HepG2 (cell line): ENCODE measurements at regions not wholly inside any gene's neighbourhood (a gene's known extent, or its start where the extent isn't known, plus 50 kb on each side); places are given as distances from the start of the nearest gene placed in this dataset.

Experiments
- ATAC-seq: fragments of 200-7000 bp; cut with Tn5 transposase; 3 replicates; pipeline ENCODE4 v1.9.1; 2020; ENCODE audit warnings: mild to moderate bottlenecking, moderate library complexity
- BruUV-seq: library from RNA; stranded (reverse); fragments of 400-500 nt; replicated peaks from 2 replicates; lab custom pipeline; 2021; lab: Mats Ljungman, UMichigan
- CTCF ChIA-PET: fragments of 300-600 bp; formaldehyde crosslinking; extraction: SDS; loops from one replicate; lab custom pipeline; 2021; ENCODE audit warnings: low total read pairs, inconsistent platforms, low intra/inter-chr PET ratio; lab: Yijun Ruan, JAX
- POLR2A ChIA-PET: fragments of 350-600 bp; sonication (Branson Sonifier 250); formaldehyde crosslinking; loops from one replicate; lab custom pipeline; 2020; ENCODE audit warnings: antibody characterized with exemption, inconsistent platforms; lab: Yijun Ruan, JAX
- DNase-seq: peaks from one replicate; pipeline ENCODE4 v3.0.0-alpha.2; 2015; ENCODE audit warnings: low spot score
- FAIRE-seq: peaks from 3 replicates; lab custom pipeline; 2011; peaks lifted over from hg19 to GRCh38; lab: Jason Lieb, UNC
- H2AFZ ChIP-seq: one replicate; pipeline ENCODE4 v1.6.1; 2011; ENCODE audit warnings: low read length, inconsistent platforms
- H3K27ac ChIP-seq: fragments of 300-600 bp; 3 replicates; pipeline ENCODE4 v1.8.0; 2011; ENCODE audit warnings: mixed run types, mild to moderate bottlenecking, mixed read lengths, low read length, inconsistent platforms; ENCODE audit not compliant: insufficient read depth; ENCODE audit errors: extremely low read length
- H3K27me3 ChIP-seq, 2 experiments: fragments of 200-600 bp in 1 of 2; 2 replicates in 1 of 2; 3 replicates in 1 of 2; pipeline versions ENCODE4 v1.6.0 to v1.8.0; 2011; ENCODE audit warnings: low read length in 2 of 2, mild to moderate bottlenecking in 2 of 2, moderate library complexity in 2 of 2, inconsistent platforms in 1 of 2; ENCODE audit not compliant: insufficient read depth in 2 of 2, control insufficient read depth in 1 of 2
- H3K36me3 ChIP-seq, 2 experiments: fragments of 200-600 bp in 1 of 2; replicated peaks in 1 of 2; 2 replicates in 1 of 2; 3 replicates in 1 of 2; pipeline versions ENCODE4 v1.5.1 to v1.8.0; 2011; ENCODE audit warnings: low read length in 2 of 2, inconsistent platforms in 1 of 2; ENCODE audit not compliant: insufficient read depth in 2 of 2, control insufficient read depth in 1 of 2
- H3K4me1 ChIP-seq: 2 replicates; pipeline ENCODE4 v1.5.1; 2012; ENCODE audit warnings: low read length, inconsistent platforms; ENCODE audit not compliant: insufficient read depth
- H3K4me2 ChIP-seq: 2 replicates; pipeline ENCODE4 v1.6.0; 2011; ENCODE audit warnings: low read depth, low read length, inconsistent platforms
- H3K4me3 ChIP-seq, 3 experiments: fragments of 200-600 bp in 1 of 3; sonication (generic), shearing (Covaris generic) in 1 of 3; replicated peaks in 1 of 3; 2 replicates each; pipeline ENCODE4 v1.5.1; 2011 to 2016; ENCODE audit warnings: low read length in 3 of 3, inconsistent platforms in 2 of 3, low read depth in 2 of 3, mild to moderate bottlenecking in 2 of 3, control low read depth in 1 of 3, mixed read lengths in 1 of 3; ENCODE audit not compliant: insufficient read depth in 1 of 3
- H3K79me2 ChIP-seq: one replicate; pipeline ENCODE4 v1.6.1; 2011; ENCODE audit warnings: low read length, inconsistent platforms; ENCODE audit not compliant: insufficient read depth
- H3K9ac ChIP-seq: 2 replicates; pipeline ENCODE4 v1.6.0; 2011; ENCODE audit warnings: mild to moderate bottlenecking, low read depth, low read length, inconsistent platforms; ENCODE audit not compliant: insufficient read depth
- H3K9me3 ChIP-seq: 2 replicates; pipeline ENCODE4 v1.5.1; 2012; ENCODE audit warnings: mild to moderate bottlenecking, low read length
- H4K20me1 ChIP-seq: 2 replicates; pipeline ENCODE4 v1.6.0; 2011; ENCODE audit warnings: inconsistent platforms, mild to moderate bottlenecking, low read length, moderate library complexity; ENCODE audit not compliant: insufficient read depth
- DBP ChIP-seq: sonication (generic); formaldehyde crosslinking; IDR thresholded peaks from 2 replicates; pipeline ENCODE4 v1.4.0; 2020; ENCODE audit warnings: missing genetic modification reagents; ENCODE audit errors: not compliant biosample characterization
- DMAP1 ChIP-seq: IDR thresholded peaks from 2 replicates; pipeline ENCODE4 v1.6.1; 2016
- ETV5 ChIP-seq: IDR thresholded peaks from 2 replicates; pipeline ENCODE4 v1.6.1; 2018; ENCODE audit warnings: missing biosample characterization, missing genetic modification reagents, inconsistent platforms, borderline replicate concordance
- HOMEZ ChIP-seq: IDR thresholded peaks from 2 replicates; pipeline ENCODE4 v1.6.1; 2016; ENCODE audit warnings: low read depth
- KAT7 ChIP-seq: IDR thresholded peaks from 2 replicates; pipeline ENCODE4 v1.6.1; 2018; ENCODE audit warnings: borderline replicate concordance, missing compliant biosample characterization
- NFAT5 ChIP-seq: sonication (generic); formaldehyde crosslinking; IDR thresholded peaks from 2 replicates; pipeline ENCODE4 v1.4.0; 2020; ENCODE audit warnings: missing genetic modification reagents
- TCF12 ChIP-seq, 2 experiments: fragments of 450-650 bp in 1 of 2; sonication (generic) in 1 of 2; formaldehyde crosslinking in 1 of 2; IDR thresholded peaks; 2 replicates each; pipeline versions ENCODE4 v1.6.1 to v1.8.0; 2017 to 2022; ENCODE audit warnings: antibody characterized with exemption in 1 of 2, mild to moderate bottlenecking in 1 of 2, missing genetic modification reagents in 1 of 2, moderate library complexity in 1 of 2
- THAP11 ChIP-seq: IDR thresholded peaks from 2 replicates; pipeline ENCODE4 v1.6.1; 2016; ENCODE audit warnings: missing biosample characterization, missing genetic modification reagents
- ZFP36 ChIP-seq: fragments of 150-350 bp; IDR thresholded peaks from 2 replicates; pipeline ENCODE4 v1.6.1; 2018; ENCODE audit warnings: borderline replicate concordance, low read length, low read depth; ENCODE audit not compliant: partially characterized antibody
- ZNF17 ChIP-seq: sonication (generic); formaldehyde crosslinking; IDR thresholded peaks from 2 replicates; pipeline ENCODE4 v1.5.0; 2020; ENCODE audit warnings: mild to moderate bottlenecking, missing genetic modification reagents
- ZNF234 ChIP-seq: sonication (generic); formaldehyde crosslinking; conservative IDR thresholded peaks from 2 replicates; pipeline ENCODE4 v1.5.1; 2020; ENCODE audit warnings: mild to moderate bottlenecking, missing genetic modification reagents
- ZNF343 ChIP-seq: sonication (generic); formaldehyde crosslinking; IDR thresholded peaks from 2 replicates; pipeline ENCODE4 v1.4.0; 2020; ENCODE audit warnings: mild to moderate bottlenecking, missing genetic modification reagents
- ZNF777 ChIP-seq: sonication (generic); formaldehyde crosslinking; IDR thresholded peaks from 2 replicates; pipeline ENCODE4 v1.4.0; 2020; ENCODE audit warnings: missing genetic modification reagents
- WGBS: methylation state at CpG from one replicate; pipeline ENCODE4 v1.1.6; 2017; ENCODE audit warnings: low lambda C conversion rate; 5-methylcytosine and 5-hydroxymethylcytosine counted together
- in situ Hi-C: cut with HindIII; loops from 2 replicates; pipeline ENCODE4 v1.10.0; 2017; ENCODE audit warnings: low pct_unique_long_range_greater_than_20kb; ENCODE audit not compliant: extremely low pct_ligation_motif_present
- intact Hi-C: fragments of 100-400 bp; cut with micrococcal nuclease; formaldehyde crosslinking; loops from one replicate; pipeline ENCODE4 v1.10.0; 2022; ENCODE audit not compliant: unreplicated experiment

- no peaks in the 10 kb centered on the region for H3K9me3 ChIP-seq
- H3K4me1 ChIP-seq, result no peaks in the 10 kb centered on the region
- intact Hi-C loops, result no loop called here
- no peaks in the 10 kb centered on the region for H3K36me3 ChIP-seq
- no peak overlapping the region for H3K9ac ChIP-seq
- CTCF ChIA-PET, result no interaction called here
- H3K27me3 ChIP-seq, result peaks cover 0 to 26% of the 10 kb centered on the region in 2 experiments; a peak in 3 of 5 replicates
- POLR2A ChIA-PET, result no interaction called here
- H3K4me3 ChIP-seq, result no peak overlapping the region
- no peak overlapping the region for H3K27ac ChIP-seq
- 20% methylated on average over 2 of the region's 4 CpGs for WGBS
- H4K20me1 ChIP-seq, result no peaks in the 10 kb centered on the region
- no peaks in the 10 kb centered on the region for H3K79me2 ChIP-seq
- BruUV-seq, result no TSS peak
- TF ChIP-seq THAP11 (CRISPR knock-in tag) (no peak), ZNF343 (CRISPR knock-in tag) (no peak), DMAP1 (CRISPR knock-in tag) (no peak), ETV5 (no peak), ZNF777 (CRISPR knock-in tag) (no peak), HOMEZ (CRISPR knock-in tag) (no peak), TCF12 (IDR thresholded peaks at IDR 0.05) (no peak), TCF12 (CRISPR knock-in tag; IDR thresholded peaks at IDR 0.05) (no peak), KAT7 (CRISPR knock-in tag) (no peak)
- in situ Hi-C loops, result no loop called here
- ATAC-seq (no peak), FAIRE-seq (no peak), DNase-seq (no peak)
- no peak overlapping the region for H2AFZ ChIP-seq
- no peak overlapping the region for H3K4me2 ChIP-seq
Observed at GRCh38 chr11:121365304-121365703, 72.7 kb downstream of the SC5D start.

GRCh38 chr11:121366038-121366437, 73.5 kb downstream of the SC5D start:
- Histone ChIP-seq H3K4me1 (no peaks in the 10 kb centered on the region), H3K9me3 (no peaks in the 10 kb centered on the region), H3K9ac (no peak overlapping the region), H3K4me2 (no peak overlapping the region), H3K27ac (no peak overlapping the region), H3K4me3 (no peak overlapping the region), H3K79me2 (no peaks in the 10 kb centered on the region), H4K20me1 (no peaks in the 10 kb centered on the region), H3K36me3 (no peaks in the 10 kb centered on the region), H2AFZ (no peak overlapping the region), H3K27me3 (peaks cover 0 to 26% of the 10 kb centered on the region in 2 experiments; a peak in 3 of 5 replicates)
- no TSS peak for BruUV-seq
- in situ Hi-C loops, result no loop called here
- ChIA-PET CTCF (no interaction called here), POLR2A (no interaction called here)
- no peak for ATAC-seq
- intact Hi-C loops, result no loop called here
- 35% methylated on average over 3 of the region's 5 CpGs for WGBS
- no peak for FAIRE-seq
- no peak for DNase-seq
- TF ChIP-seq NFAT5 (no peak), ZNF234 (CRISPR knock-in tag) (no peak), ZFP36 (no peak), DBP (CRISPR knock-in tag) (no peak), ZNF17 (CRISPR knock-in tag) (no peak)
